ENCODE measurements at regions not wholly inside any gene's neighbourhood (a gene's known extent, or its start where the extent isn't known, plus 50 kb on each side); places are given as distances from the start of the nearest gene placed in this dataset.

DNA sequence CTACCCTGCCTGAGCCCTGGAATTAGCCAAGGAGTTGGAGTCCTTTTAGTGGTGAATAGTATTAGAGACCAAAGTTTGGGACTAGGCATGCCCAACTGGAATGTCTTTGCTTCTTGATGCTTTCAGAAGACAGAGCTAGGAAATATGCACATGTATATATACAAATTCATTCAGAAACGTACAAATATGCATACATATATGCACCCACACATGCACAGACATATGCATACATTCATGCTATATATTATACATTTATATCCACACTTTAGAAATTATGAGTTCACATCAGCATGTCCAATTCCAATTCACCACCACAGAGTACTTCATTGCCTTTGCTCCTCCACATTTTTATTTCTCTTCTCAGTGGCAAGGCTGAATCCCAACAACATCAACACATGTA lies 398.3 kb upstream of the MPDZ start:
- TF ChIP-seq, protein P1, sequence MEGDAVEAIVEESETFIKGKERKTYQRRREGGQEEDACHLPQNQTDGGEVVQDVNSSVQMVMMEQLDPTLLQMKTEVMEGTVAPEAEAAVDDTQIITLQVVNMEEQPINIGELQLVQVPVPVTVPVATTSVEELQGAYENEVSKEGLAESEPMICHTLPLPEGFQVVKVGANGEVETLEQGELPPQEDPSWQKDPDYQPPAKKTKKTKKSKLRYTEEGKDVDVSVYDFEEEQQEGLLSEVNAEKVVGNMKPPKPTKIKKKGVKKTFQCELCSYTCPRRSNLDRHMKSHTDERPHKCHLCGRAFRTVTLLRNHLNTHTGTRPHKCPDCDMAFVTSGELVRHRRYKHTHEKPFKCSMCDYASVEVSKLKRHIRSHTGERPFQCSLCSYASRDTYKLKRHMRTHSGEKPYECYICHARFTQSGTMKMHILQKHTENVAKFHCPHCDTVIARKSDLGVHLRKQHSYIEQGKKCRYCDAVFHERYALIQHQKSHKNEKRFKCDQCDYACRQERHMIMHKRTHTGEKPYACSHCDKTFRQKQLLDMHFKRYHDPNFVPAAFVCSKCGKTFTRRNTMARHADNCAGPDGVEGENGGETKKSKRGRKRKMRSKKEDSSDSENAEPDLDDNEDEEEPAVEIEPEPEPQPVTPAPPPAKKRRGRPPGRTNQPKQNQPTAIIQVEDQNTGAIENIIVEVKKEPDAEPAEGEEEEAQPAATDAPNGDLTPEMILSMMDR (IDR thresholded peaks at IDR 0.05; ENCODE audit: insufficient read depth, low read length), result no peak
- TF ChIP-seq, protein P2, sequence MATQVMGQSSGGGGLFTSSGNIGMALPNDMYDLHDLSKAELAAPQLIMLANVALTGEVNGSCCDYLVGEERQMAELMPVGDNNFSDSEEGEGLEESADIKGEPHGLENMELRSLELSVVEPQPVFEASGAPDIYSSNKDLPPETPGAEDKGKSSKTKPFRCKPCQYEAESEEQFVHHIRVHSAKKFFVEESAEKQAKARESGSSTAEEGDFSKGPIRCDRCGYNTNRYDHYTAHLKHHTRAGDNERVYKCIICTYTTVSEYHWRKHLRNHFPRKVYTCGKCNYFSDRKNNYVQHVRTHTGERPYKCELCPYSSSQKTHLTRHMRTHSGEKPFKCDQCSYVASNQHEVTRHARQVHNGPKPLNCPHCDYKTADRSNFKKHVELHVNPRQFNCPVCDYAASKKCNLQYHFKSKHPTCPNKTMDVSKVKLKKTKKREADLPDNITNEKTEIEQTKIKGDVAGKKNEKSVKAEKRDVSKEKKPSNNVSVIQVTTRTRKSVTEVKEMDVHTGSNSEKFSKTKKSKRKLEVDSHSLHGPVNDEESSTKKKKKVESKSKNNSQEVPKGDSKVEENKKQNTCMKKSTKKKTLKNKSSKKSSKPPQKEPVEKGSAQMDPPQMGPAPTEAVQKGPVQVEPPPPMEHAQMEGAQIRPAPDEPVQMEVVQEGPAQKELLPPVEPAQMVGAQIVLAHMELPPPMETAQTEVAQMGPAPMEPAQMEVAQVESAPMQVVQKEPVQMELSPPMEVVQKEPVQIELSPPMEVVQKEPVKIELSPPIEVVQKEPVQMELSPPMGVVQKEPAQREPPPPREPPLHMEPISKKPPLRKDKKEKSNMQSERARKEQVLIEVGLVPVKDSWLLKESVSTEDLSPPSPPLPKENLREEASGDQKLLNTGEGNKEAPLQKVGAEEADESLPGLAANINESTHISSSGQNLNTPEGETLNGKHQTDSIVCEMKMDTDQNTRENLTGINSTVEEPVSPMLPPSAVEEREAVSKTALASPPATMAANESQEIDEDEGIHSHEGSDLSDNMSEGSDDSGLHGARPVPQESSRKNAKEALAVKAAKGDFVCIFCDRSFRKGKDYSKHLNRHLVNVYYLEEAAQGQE (IDR thresholded peaks at IDR 0.05; ENCODE audit: insufficient replicate concordance, low read depth), result no peak
- TF ChIP-seq SPI1 (IDR thresholded peaks at IDR 0.05; ENCODE audit: borderline replicate concordance, low read depth) (no peak), GABPA (IDR thresholded peaks at IDR 0.05; ENCODE audit: low read depth) (no peak)
